ENCODE measurements at regions not wholly inside any gene's neighbourhood (a gene's known extent, or its start where the extent isn't known, plus 50 kb on each side); places are given as distances from the start of the nearest gene placed in this dataset.
"Not testable (repeated sequence)": the region's sequence is repeated elsewhere in the genome, so short reads cannot be mapped to it uniquely, and the experiment has no call there.

GRCh38 chr6:20274137-20274536 lies 61.9 kb upstream of the MBOAT1 start:
- H3K27me3 ChIP-seq: no peaks in the 10 kb centered on the region
- whole genome bisulfite sequencing, 2 donors: 97 to 99% methylated on average over 4 of the region's 4 CpGs
- H3K36me3 ChIP-seq: no peaks in the 10 kb centered on the region
- no peak overlapping the region for H3K27ac ChIP-seq
- no peak for DNase-seq (ENCODE audit: low spot score in 2 of 2)
- no peak overlapping the region for H3K4me3 ChIP-seq
- no peaks in the 10 kb centered on the region for H3K4me1 ChIP-seq
- TF ChIP-seq EP300 (IDR thresholded peaks at IDR 0.05) (no peak), POLR2A (IDR thresholded peaks at IDR 0.05) (no peak), CTCF (IDR thresholded peaks at IDR 0.05) (no peak)
- H3K9me3 ChIP-seq: no peaks in the 10 kb centered on the region

- H3K27ac ChIP-seq; H3K9me3 ChIP-seq; H3K27me3 ChIP-seq; H3K4me3 ChIP-seq; H3K36me3 ChIP-seq; H3K4me1 ChIP-seq; DNase-seq (ENCODE audit: low spot score in 2 of 2): not testable (repeated sequence)
- WGBS, 2 donors: 98 to 99% methylated on average over 2 of the region's 2 CpGs
Observed at GRCh38 chr6:20275837-20276236, 63.6 kb upstream of the MBOAT1 start.

- not testable (repeated sequence) for H3K9me3 ChIP-seq; H3K27me3 ChIP-seq; H3K4me3 ChIP-seq; DNase-seq (ENCODE audit: low spot score in 2 of 2); H3K4me1 ChIP-seq; H3K36me3 ChIP-seq; H3K27ac ChIP-seq
- WGBS, 2 donors: 72 to 84% methylated on average over 6 of the region's 6 CpGs
Observed at GRCh38 chr6:20277724-20278123, 65.5 kb upstream of the MBOAT1 start.

- Histone ChIP-seq H3K4me1 (no peaks in the 10 kb centered on the region), H3K36me3 (no peaks in the 10 kb centered on the region)
Observed at GRCh38 chr6:20279051-20279450, 66.8 kb upstream of the MBOAT1 start.

GRCh38 chr6:20279608-20280287 lies 67.5 kb upstream of the MBOAT1 start:
- TF ChIP-seq POLR2A (IDR thresholded peaks at IDR 0.05): no peak
- TF ChIP-seq CTCF (IDR thresholded peaks at IDR 0.05): no peak
- no peak for TF ChIP-seq EP300 (IDR thresholded peaks at IDR 0.05)
- 54 to 59% methylated on average over 5 of the region's 5 CpGs for WGBS, 2 donors
- DNase-seq (ENCODE audit: low spot score in 2 of 2): no peak

More at GRCh38 chr6:20279051-20279450, 66.8 kb upstream of the MBOAT1 start:
- WGBS, 2 donors: 56 to 65% methylated on average over 4 of the region's 4 CpGs
- Histone ChIP-seq H3K27ac (no peak overlapping the region), H3K9me3 (peaks cover 0 to 9% (median 0%) of the 10 kb centered on the region in 4 donors), H3K27me3 (no peaks in the 10 kb centered on the region), H3K4me3 (no peak overlapping the region)
- no peak for DNase-seq (ENCODE audit: low spot score in 2 of 2)
- TF ChIP-seq EP300 (IDR thresholded peaks at IDR 0.05) (no peak), POLR2A (IDR thresholded peaks at IDR 0.05) (no peak), CTCF (IDR thresholded peaks at IDR 0.05) (no peak)

GRCh38 chr6:20280288-20280621 lies 68.0 kb upstream of the MBOAT1 start:
- Histone ChIP-seq H3K4me3 (no peak overlapping the region), H3K36me3 (no peaks in the 10 kb centered on the region), H3K4me1 (no peaks in the 10 kb centered on the region), H3K9me3 (peaks cover 0 to 13% (median 0%) of the 10 kb centered on the region in 4 donors), H3K27ac (no peak overlapping the region), H3K27me3 (no peaks in the 10 kb centered on the region)
- no peak for TF ChIP-seq POLR2A (IDR thresholded peaks at IDR 0.05)
- 81 to 86% methylated on average over 3 of the region's 3 CpGs for WGBS, 2 donors
- DNase-seq (ENCODE audit: low spot score in 2 of 2): no peak

More at GRCh38 chr6:20279608-20280287, 67.5 kb upstream of the MBOAT1 start:
- Histone ChIP-seq H3K27ac (no peak overlapping the region), H3K36me3 (no peaks in the 10 kb centered on the region), H3K4me3 (no peak overlapping the region), H3K4me1 (no peaks in the 10 kb centered on the region), H3K9me3 (peaks cover 0 to 13% (median 0%) of the 10 kb centered on the region in 4 donors), H3K27me3 (no peaks in the 10 kb centered on the region)

- Histone ChIP-seq H3K27ac (no peak overlapping the region), H3K9me3 (peaks cover 0 to 13% (median 0%) of the 10 kb centered on the region in 4 donors), H3K4me3 (no peak overlapping the region), H3K36me3 (no peaks in the 10 kb centered on the region), H3K27me3 (no peaks in the 10 kb centered on the region), H3K4me1 (no peaks in the 10 kb centered on the region)
- no peak for DNase-seq (ENCODE audit: low spot score in 2 of 2)
- WGBS, 2 donors: 95 to 100% methylated on average over 1 of the region's 1 CpG
- TF ChIP-seq EP300 (IDR thresholded peaks at IDR 0.05) (no peak), CTCF (IDR thresholded peaks at IDR 0.05) (no peak), POLR2A (IDR thresholded peaks at IDR 0.05) (no peak)
Observed at GRCh38 chr6:20284672-20285071, 72.4 kb upstream of the MBOAT1 start.

Measured in tibial nerve (tissue), 4 donors.